K562 (cell line): ENCODE measurements at regions not wholly inside any gene's neighbourhood (a gene's known extent, or its start where the extent isn't known, plus 50 kb on each side); places are given as distances from the start of the nearest gene placed in this dataset.

Experiments
- ATAC-seq: fragments of 200-7000 bp; cut with Tn5 transposase; 3 replicates; pipeline ENCODE4 v1.9.1; 2020; ENCODE audit warnings: moderate library complexity
- BruUV-seq: library from RNA; stranded (reverse); fragments of 400-500 nt; replicated peaks from 2 replicates; lab custom pipeline; 2021; lab: Mats Ljungman, UMichigan
- CTCF ChIA-PET: fragments of 300-600 bp; formaldehyde crosslinking; extraction: SDS; loops from one replicate; lab custom pipeline; 2021; ENCODE audit warnings: low intra/inter-chr PET ratio; lab: Yijun Ruan, JAX
- POLR2A ChIA-PET: fragments of 300-600, 350-650 bp; sonication (Branson Sonifier 250); formaldehyde crosslinking; extraction: SDS; loops from one replicate; lab custom pipeline; 2021; ENCODE audit warnings: antibody characterized with exemption, inconsistent platforms; lab: Yijun Ruan, JAX
- DNase-seq, 4 experiments: peaks; one replicate each; pipeline versions ENCODE4 v3.0.0 to v3.0.0-alpha.2; 2011 to 2018; ENCODE audit warnings: low spot score in 3 of 4, mixed read lengths in 3 of 4; ENCODE audit errors: extremely low read depth in 1 of 4
- FAIRE-seq: peaks from 2 replicates; lab custom pipeline; 2011; peaks lifted over from hg19 to GRCh38; lab: Jason Lieb, UNC
- H2AFZ ChIP-seq: 2 replicates; pipeline ENCODE4 v1.6.0; 2011; ENCODE audit warnings: low read depth, low read length, control low read depth, inconsistent platforms
- H3K27ac ChIP-seq: fragments of 200-600 bp; 3 replicates; pipeline ENCODE4 v1.8.0; 2011; ENCODE audit warnings: low read depth, mild to moderate bottlenecking, control low read depth, inconsistent platforms, low read length, moderate library complexity, mixed read lengths; ENCODE audit errors: extremely low read depth
- H3K27me3 ChIP-seq, 2 experiments: fragments of 300-600 bp in 1 of 2; 2 replicates in 1 of 2; 3 replicates in 1 of 2; pipeline versions ENCODE4 v1.6.0 to v1.8.0; 2011; ENCODE audit warnings: inconsistent platforms in 2 of 2, low read length in 2 of 2, mild to moderate bottlenecking in 1 of 2, mixed read lengths in 1 of 2, moderate library complexity in 1 of 2; ENCODE audit not compliant: control insufficient read depth in 2 of 2, insufficient read depth in 2 of 2
- H3K36me3 ChIP-seq: fragments of 300-600 bp; 3 replicates; pipeline ENCODE4 v1.8.0; 2011; ENCODE audit warnings: mild to moderate bottlenecking, low read length, inconsistent platforms; ENCODE audit not compliant: control insufficient read depth, insufficient read depth
- H3K4me1 ChIP-seq, 2 experiments: fragments of 200-600 bp in 1 of 2; replicated peaks in 1 of 2; 2 replicates in 1 of 2; 3 replicates in 1 of 2; pipeline versions ENCODE4 v1.5.1 to v1.8.0; 2011; ENCODE audit warnings: inconsistent platforms in 2 of 2, low read length in 2 of 2, mild to moderate bottlenecking in 1 of 2, mixed read lengths in 1 of 2, moderate library complexity in 1 of 2; ENCODE audit not compliant: control insufficient read depth in 2 of 2, insufficient read depth in 2 of 2
- H3K4me2 ChIP-seq: 2 replicates; pipeline ENCODE4 v1.6.1; 2011; ENCODE audit warnings: low read length, control low read depth, inconsistent platforms, mixed read lengths; ENCODE audit not compliant: insufficient read depth
- H3K4me3 ChIP-seq: fragments of 200-600 bp; sonication (generic), shearing (Covaris generic); 2 replicates; pipeline ENCODE4 v1.5.1; 2016; ENCODE audit warnings: control low read depth, inconsistent platforms
- H3K79me2 ChIP-seq: fragments of 200-600 bp; 3 replicates; pipeline ENCODE4 v1.8.0; 2011; ENCODE audit warnings: low read length, inconsistent platforms; ENCODE audit not compliant: control insufficient read depth, insufficient read depth
- H3K9ac ChIP-seq, 2 experiments: 2 replicates each; pipeline versions ENCODE4 v1.6.0 to v1.6.1; 2011; ENCODE audit warnings: low read depth in 2 of 2, low read length in 2 of 2, control low read depth in 1 of 2, inconsistent platforms in 1 of 2, mild to moderate bottlenecking in 1 of 2, mixed read lengths in 1 of 2; ENCODE audit not compliant: insufficient read depth in 1 of 2
- H3K9me1 ChIP-seq: one replicate; pipeline ENCODE4 v1.6.0; 2011; ENCODE audit warnings: inconsistent platforms, mild to moderate bottlenecking, low read length, moderate library complexity; ENCODE audit not compliant: control insufficient read depth, insufficient read depth
- H3K9me3 ChIP-seq: replicated peaks from 2 replicates; pipeline ENCODE4 v1.5.1; 2011; ENCODE audit warnings: low read depth, low read length, inconsistent platforms; ENCODE audit not compliant: control insufficient read depth, insufficient read depth
- H4K20me1 ChIP-seq: replicated peaks from 2 replicates; pipeline ENCODE4 v1.6.1; 2011; ENCODE audit warnings: low read length, inconsistent platforms, mixed read lengths; ENCODE audit not compliant: control insufficient read depth, insufficient read depth
- FOS ChIP-seq: IDR thresholded peaks from 3 replicates; pipeline ENCODE4 v1.6.1; 2011; ENCODE audit not compliant: insufficient read length; ENCODE audit errors: extremely low read depth
- KDM4B ChIP-seq, 2 experiments: fragments of 450-650 bp in 1 of 2; sonication (generic) in 1 of 2; IDR thresholded peaks; 2 replicates each; pipeline ENCODE4 v1.6.1; 2016 to 2017; ENCODE audit warnings: borderline replicate concordance in 2 of 2, antibody characterized with exemption in 1 of 2, low read depth in 1 of 2, mild to moderate bottlenecking in 1 of 2
- MNT ChIP-seq, 2 experiments: fragments of 450-650 bp; conservative IDR thresholded peaks; 2 replicates each; pipeline ENCODE4 v1.6.1; 2017; ENCODE audit warnings: mild to moderate bottlenecking in 2 of 2, moderate library complexity in 2 of 2
- NR3C1 ChIP-seq: sonication (generic); formaldehyde crosslinking; IDR thresholded peaks from 2 replicates; pipeline ENCODE4 v1.8.1; 2022; ENCODE audit warnings: missing genetic modification reagents
- NRF1 ChIP-seq, 2 experiments: fragments of 450-650 bp; IDR thresholded peaks in 1 of 2; conservative IDR thresholded peaks in 1 of 2; 2 replicates each; pipeline ENCODE4 v1.6.1; 2014; ENCODE audit warnings: mild to moderate bottlenecking in 2 of 2
- RUNX1 ChIP-seq: sonication (generic); IDR thresholded peaks from 2 replicates; pipeline ENCODE4 v1.6.1; 2016; ENCODE audit warnings: antibody characterized with exemption, low read depth
- SOX6 ChIP-seq: fragments of 450-650 bp; IDR thresholded peaks from 2 replicates; pipeline ENCODE4 v1.6.1; 2014; ENCODE audit warnings: mild to moderate bottlenecking
- ZBTB33 ChIP-seq: sonication (generic); formaldehyde crosslinking; IDR thresholded peaks from 2 replicates; pipeline ENCODE4 v1.8.1; 2023; ENCODE audit warnings: mild to moderate bottlenecking, missing genetic modification reagents
- ZC3H8 ChIP-seq: fragments of 450-650 bp; IDR thresholded peaks from 2 replicates; pipeline ENCODE4 v1.6.1; 2017
- WGBS: fragments of 100-300 bp; shearing (Covaris generic); methylation state at CpG from one replicate; pipeline ENCODE4 v1.1.6; 2016; ENCODE audit warnings: low coverage, mixed read lengths; ENCODE audit not compliant: insufficient coverage; ENCODE audit errors: missing lambda C conversion rate; 5-methylcytosine and 5-hydroxymethylcytosine counted together
- in situ Hi-C: fragments of 300-500 bp; cut with MboI; formaldehyde crosslinking; loops from 4 replicates; pipeline ENCODE4 v1.15.0; 2018; ENCODE audit warnings: inconsistent platforms, mixed read lengths
- intact Hi-C: fragments of 100-400 bp; cut with micrococcal nuclease; formaldehyde crosslinking; loops from 2 replicates; pipeline ENCODE4 v1.14.2; 2022
- TF ChIP-seq, protein P1 (sequence below): sonication (generic); IDR thresholded peaks from 2 replicates; pipeline ENCODE4 v1.6.1; 2016

- intact Hi-C loops (no loop called here), in situ Hi-C loops (no loop called here)
- ATAC-seq (no peak), FAIRE-seq (no peak), DNase-seq (no peak)
- no peak overlapping the region for H3K9ac ChIP-seq
- no peak overlapping the region for H3K27ac ChIP-seq
- H3K36me3 ChIP-seq: no peaks in the 10 kb centered on the region
- H3K4me3 ChIP-seq: no peak overlapping the region
- no peak overlapping the region for H2AFZ ChIP-seq
- POLR2A ChIA-PET: interaction anchor here (0.6 to 0.8 kb wide), 3 partner anchors 10 to 225 kb away, joined by 3 read pairs; no protein-coding TSS in a partner anchor
- H4K20me1 ChIP-seq: no peaks in the 10 kb centered on the region
- no TSS peak for BruUV-seq
- H3K79me2 ChIP-seq: no peaks in the 10 kb centered on the region
- no peaks in the 10 kb centered on the region for H3K4me1 ChIP-seq
- TF ChIP-seq SOX6: no peak
- TF ChIP-seq MNT (conservative IDR thresholded peaks at IDR 0.05): no peak
- no peak for TF ChIP-seq ZBTB33 (CRISPR knock-in tag)
- no peak for TF ChIP-seq FOS
- TF ChIP-seq RUNX1: no peak
- TF ChIP-seq, protein P1, sequence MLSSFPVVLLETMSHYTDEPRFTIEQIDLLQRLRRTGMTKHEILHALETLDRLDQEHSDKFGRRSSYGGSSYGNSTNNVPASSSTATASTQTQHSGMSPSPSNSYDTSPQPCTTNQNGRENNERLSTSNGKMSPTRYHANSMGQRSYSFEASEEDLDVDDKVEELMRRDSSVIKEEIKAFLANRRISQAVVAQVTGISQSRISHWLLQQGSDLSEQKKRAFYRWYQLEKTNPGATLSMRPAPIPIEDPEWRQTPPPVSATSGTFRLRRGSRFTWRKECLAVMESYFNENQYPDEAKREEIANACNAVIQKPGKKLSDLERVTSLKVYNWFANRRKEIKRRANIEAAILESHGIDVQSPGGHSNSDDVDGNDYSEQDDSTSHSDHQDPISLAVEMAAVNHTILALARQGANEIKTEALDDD: no peak
- no peak for TF ChIP-seq ZC3H8
- no peak for TF ChIP-seq KDM4B (IDR thresholded peaks at IDR 0.05; ENCODE audit: borderline replicate concordance in 2 of 2, low read depth in 1 of 2)
- TF ChIP-seq NR3C1: no peak
- no peak for TF ChIP-seq NRF1 (conservative IDR thresholded peaks at IDR 0.05 in 1 of 2, IDR thresholded peaks at IDR 0.05 in 1 of 2)
- TF ChIP-seq, all 486 proteins: peak for 0
- Histone ChIP-seq H3K27me3 (peaks cover 8 to 34% of the 10 kb centered on the region in 2 experiments; a peak in 3 of 5 replicates), H3K4me2 (no peak overlapping the region), H3K9me1 (no peaks in the 10 kb centered on the region), H3K9me3 (no peaks in the 10 kb centered on the region)
- 0% methylated on average over 7 of the region's 7 CpGs for WGBS
- CTCF ChIA-PET: no interaction called here
Observed at GRCh38 chr1:29525941-29526340, 289.6 kb downstream of the PTPRU start.
